Fibroblast of lung (primary cell): ENCODE measurements at regions not wholly inside any gene's neighbourhood (a gene's known extent, or its start where the extent isn't known, plus 50 kb on each side); places are given as distances from the start of the nearest gene placed in this dataset.

Experiments used
- EZH2 ChIP-seq: IDR thresholded peaks from 2 replicates; pipeline ENCODE4 v1.5.1; 2012; ENCODE audit warnings: low read length, control low read depth, mild to moderate bottlenecking; ENCODE audit errors: missing control alignments
- TF ChIP-seq, protein P1 (sequence below), 2 donors: IDR thresholded peaks in 1 of 2; conservative IDR thresholded peaks in 1 of 2; 1 replicate in 1 of 2; 2 replicates in 1 of 2; pipeline ENCODE4 v1.5.1; 2011 to 2012; ENCODE audit warnings: low read length in 2 of 2, control low read depth in 1 of 2, inconsistent platforms in 1 of 2, low read depth in 1 of 2, mild to moderate bottlenecking in 1 of 2

- TF ChIP-seq, protein P1, sequence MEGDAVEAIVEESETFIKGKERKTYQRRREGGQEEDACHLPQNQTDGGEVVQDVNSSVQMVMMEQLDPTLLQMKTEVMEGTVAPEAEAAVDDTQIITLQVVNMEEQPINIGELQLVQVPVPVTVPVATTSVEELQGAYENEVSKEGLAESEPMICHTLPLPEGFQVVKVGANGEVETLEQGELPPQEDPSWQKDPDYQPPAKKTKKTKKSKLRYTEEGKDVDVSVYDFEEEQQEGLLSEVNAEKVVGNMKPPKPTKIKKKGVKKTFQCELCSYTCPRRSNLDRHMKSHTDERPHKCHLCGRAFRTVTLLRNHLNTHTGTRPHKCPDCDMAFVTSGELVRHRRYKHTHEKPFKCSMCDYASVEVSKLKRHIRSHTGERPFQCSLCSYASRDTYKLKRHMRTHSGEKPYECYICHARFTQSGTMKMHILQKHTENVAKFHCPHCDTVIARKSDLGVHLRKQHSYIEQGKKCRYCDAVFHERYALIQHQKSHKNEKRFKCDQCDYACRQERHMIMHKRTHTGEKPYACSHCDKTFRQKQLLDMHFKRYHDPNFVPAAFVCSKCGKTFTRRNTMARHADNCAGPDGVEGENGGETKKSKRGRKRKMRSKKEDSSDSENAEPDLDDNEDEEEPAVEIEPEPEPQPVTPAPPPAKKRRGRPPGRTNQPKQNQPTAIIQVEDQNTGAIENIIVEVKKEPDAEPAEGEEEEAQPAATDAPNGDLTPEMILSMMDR (conservative IDR thresholded peaks at IDR 0.05 in 1 of 2, IDR thresholded peaks at IDR 0.05 in 1 of 2; ENCODE audit: low read depth in 1 of 2, low read length in 2 of 2) = no peak
- no peak for TF ChIP-seq EZH2
These were observed 244.3 kb downstream of the BARHL2 start for GRCh38 chr1:90472775-90473174.
